ENCODE measurements at regions not wholly inside any gene's neighbourhood (a gene's known extent, or its start where the extent isn't known, plus 50 kb on each side); places are given as distances from the start of the nearest gene placed in this dataset.

DNA sequence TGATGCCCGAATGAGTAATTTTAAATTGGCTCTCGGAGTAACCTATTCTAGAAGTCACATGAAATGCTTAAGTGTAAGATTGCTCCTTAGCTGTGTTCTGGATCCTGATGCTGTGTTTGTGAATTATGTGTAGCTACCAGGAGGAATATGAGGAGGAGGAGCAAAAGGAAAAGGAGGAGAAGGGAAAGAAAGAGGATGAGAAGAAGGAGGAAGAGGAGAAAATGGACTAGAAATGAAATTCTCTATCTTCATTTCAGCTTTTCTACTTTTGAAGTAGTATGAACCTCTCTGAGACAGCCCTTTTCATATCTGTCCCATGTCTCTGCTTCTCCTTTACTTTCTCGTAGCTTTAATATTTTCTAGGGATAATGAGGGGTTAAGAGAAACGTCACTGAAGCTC is 119.4 kb upstream of the ACTBL2 start:
- TF ChIP-seq, protein P1, sequence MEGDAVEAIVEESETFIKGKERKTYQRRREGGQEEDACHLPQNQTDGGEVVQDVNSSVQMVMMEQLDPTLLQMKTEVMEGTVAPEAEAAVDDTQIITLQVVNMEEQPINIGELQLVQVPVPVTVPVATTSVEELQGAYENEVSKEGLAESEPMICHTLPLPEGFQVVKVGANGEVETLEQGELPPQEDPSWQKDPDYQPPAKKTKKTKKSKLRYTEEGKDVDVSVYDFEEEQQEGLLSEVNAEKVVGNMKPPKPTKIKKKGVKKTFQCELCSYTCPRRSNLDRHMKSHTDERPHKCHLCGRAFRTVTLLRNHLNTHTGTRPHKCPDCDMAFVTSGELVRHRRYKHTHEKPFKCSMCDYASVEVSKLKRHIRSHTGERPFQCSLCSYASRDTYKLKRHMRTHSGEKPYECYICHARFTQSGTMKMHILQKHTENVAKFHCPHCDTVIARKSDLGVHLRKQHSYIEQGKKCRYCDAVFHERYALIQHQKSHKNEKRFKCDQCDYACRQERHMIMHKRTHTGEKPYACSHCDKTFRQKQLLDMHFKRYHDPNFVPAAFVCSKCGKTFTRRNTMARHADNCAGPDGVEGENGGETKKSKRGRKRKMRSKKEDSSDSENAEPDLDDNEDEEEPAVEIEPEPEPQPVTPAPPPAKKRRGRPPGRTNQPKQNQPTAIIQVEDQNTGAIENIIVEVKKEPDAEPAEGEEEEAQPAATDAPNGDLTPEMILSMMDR (IDR thresholded peaks at IDR 0.05) = no peak
- no peak for TF ChIP-seq EZH2 (IDR thresholded peaks at IDR 0.05)
